ENCODE measurements at regions not wholly inside any gene's neighbourhood (a gene's known extent, or its start where the extent isn't known, plus 50 kb on each side); places are given as distances from the start of the nearest gene placed in this dataset.
"Not testable (repeated sequence)": the region's sequence is repeated elsewhere in the genome, so short reads cannot be mapped to it uniquely, and the experiment has no call there.

DNA sequence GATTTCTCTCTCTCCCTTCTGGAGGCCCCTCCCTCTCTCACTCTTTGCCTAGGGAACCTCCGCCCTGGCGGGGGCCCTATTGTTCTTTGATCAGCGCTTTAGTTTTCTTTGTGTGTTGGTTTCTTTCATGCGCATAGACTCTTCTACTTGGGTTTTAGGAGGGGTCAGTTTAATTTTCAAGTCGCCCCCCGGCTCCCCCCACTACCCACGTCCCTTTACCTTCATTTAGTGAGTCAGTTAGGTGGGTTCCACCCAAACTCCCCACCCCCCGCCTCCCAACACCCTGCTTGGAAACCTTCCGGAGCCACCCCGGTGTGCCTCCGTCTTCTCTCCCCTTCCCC is 3909.7 kb upstream of the OR11H1 start:
- Mint-ChIP-seq H3K36me3 (peaks cover 22% of the 10 kb centered on the region), H3K9me3 (peaks cover 8 to 82% (median 36%) of the 10 kb centered on the region in 7 donors)
- not testable (repeated sequence) for H3K4me1 Mint-ChIP-seq

DNA sequence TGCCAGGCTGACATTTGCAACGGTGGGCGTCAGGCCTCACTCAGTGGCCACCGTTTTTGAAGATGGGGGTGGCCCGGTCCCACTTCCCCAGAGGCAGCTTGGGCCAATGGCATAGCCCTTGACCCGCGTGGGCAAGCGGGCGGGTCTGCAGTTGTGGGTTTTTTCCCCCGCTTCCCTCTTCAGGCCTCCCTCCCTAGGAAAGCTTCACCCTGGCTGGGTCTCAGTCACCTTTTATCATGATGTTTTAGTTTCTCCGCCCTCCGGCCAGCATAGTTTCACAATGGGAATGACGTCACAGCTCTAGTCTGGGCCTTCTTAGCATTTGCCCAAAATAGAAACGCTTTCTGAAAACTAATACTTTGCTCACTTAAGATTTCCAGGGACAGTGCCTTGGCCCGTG is 3909.3 kb upstream of the OR11H1 start:
- H3K9me3 Mint-ChIP-seq = peaks cover 10 to 83% (median 36%) of the 10 kb centered on the region in 7 donors
- not testable (repeated sequence) for H3K36me3 ChIP-seq (ENCODE audit: control insufficient read depth, insufficient read depth, low read length); H3K27ac Mint-ChIP-seq; ATAC-seq (ENCODE audit: low read depth in 2 of 2); H3K4me1 ChIP-seq (ENCODE audit: control insufficient read depth, insufficient read depth, low read length, poor library complexity, severe bottlenecking); H3K27me3 ChIP-seq (ENCODE audit: control insufficient read depth, insufficient read depth, low read length); H3K27me3 Mint-ChIP-seq; H3K4me3 Mint-ChIP-seq; H3K4me3 ChIP-seq (ENCODE audit: low read depth, low read length); H3K27ac ChIP-seq (ENCODE audit: insufficient read depth, low read length, poor library complexity, severe bottlenecking); DNase-seq; H3K4me1 Mint-ChIP-seq
- H3K36me3 Mint-ChIP-seq = peaks cover 22% of the 10 kb centered on the region
- peaks cover 14 to 42% of the 10 kb centered on the region in 2 experiments for H3K9me3 ChIP-seq (ENCODE audit: control insufficient read depth in 2 of 2, low read length in 2 of 2)

More for the DNA sequence above, 3909.7 kb upstream of the OR11H1 start:
- DNase-seq; H3K4me3 Mint-ChIP-seq; H3K27ac ChIP-seq (ENCODE audit: insufficient read depth, low read length, poor library complexity, severe bottlenecking); ATAC-seq (ENCODE audit: low read depth in 2 of 2); H3K4me3 ChIP-seq (ENCODE audit: low read depth, low read length); H3K36me3 ChIP-seq (ENCODE audit: control insufficient read depth, insufficient read depth, low read length); H3K27me3 ChIP-seq (ENCODE audit: control insufficient read depth, insufficient read depth, low read length); H3K4me1 ChIP-seq (ENCODE audit: control insufficient read depth, insufficient read depth, low read length, poor library complexity, severe bottlenecking); H3K27me3 Mint-ChIP-seq; H3K27ac Mint-ChIP-seq: not testable (repeated sequence)
- H3K9me3 ChIP-seq (ENCODE audit: control insufficient read depth in 2 of 2, low read length in 2 of 2) = peaks cover 14 to 45% of the 10 kb centered on the region in 2 experiments

DNA sequence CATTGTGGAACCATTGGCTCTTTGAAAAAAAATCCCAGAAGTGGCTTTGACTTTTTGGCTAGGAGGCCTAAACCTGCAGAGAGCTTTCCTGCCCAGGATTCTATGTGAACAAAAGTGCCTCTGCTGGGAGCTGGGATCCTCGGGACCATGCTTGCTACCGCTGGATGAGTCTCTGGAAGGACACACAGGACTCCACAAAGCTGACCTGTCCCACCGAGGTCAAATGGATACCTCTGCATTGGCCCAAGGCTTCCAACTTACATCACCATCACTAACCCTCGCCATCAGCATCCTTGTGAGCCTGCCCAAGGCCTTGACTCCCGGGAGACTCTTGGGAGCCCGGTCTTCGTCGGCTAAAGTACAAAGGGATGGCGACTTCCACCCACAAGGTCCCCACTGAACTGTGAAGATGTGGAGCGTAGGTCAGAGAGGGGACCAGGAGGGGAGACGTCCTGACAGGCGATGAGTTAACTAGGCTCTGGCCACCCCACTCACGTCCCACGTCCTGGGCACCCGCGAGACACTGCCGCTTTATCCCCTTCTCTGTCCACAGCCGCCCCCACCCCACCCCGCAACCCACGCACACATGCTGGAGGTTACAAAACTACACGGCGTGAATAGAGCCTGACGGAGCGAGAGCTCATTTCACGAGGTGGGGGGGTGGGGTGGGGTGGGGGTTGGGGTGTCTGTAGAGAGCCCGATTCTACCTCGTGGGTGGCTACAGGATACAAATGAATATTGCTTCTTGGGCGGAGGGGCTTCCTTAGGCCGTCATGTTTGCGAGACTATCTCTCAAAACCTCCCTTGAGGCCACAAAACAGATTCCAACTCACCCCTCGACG is 3906.8 kb upstream of the OR11H1 start:
- H3K27ac ChIP-seq (ENCODE audit: insufficient read depth, low read length, poor library complexity, severe bottlenecking); H3K27me3 Mint-ChIP-seq; DNase-seq; H3K4me3 Mint-ChIP-seq; ATAC-seq (ENCODE audit: low read depth in 2 of 2); H3K4me1 ChIP-seq (ENCODE audit: control insufficient read depth, insufficient read depth, low read length, poor library complexity, severe bottlenecking); H3K27me3 ChIP-seq (ENCODE audit: control insufficient read depth, insufficient read depth, low read length); H3K4me1 Mint-ChIP-seq; H3K27ac Mint-ChIP-seq; H3K36me3 ChIP-seq (ENCODE audit: control insufficient read depth, insufficient read depth, low read length); H3K4me3 ChIP-seq (ENCODE audit: low read depth, low read length): not testable (repeated sequence)
- H3K9me3 ChIP-seq (ENCODE audit: control insufficient read depth in 2 of 2, low read length in 2 of 2) = peaks cover 19 to 41% of the 10 kb centered on the region in 2 experiments
- Mint-ChIP-seq H3K36me3 (peaks cover 16% of the 10 kb centered on the region), H3K9me3 (peaks cover 10 to 85% (median 34%) of the 10 kb centered on the region in 7 donors)

DNA sequence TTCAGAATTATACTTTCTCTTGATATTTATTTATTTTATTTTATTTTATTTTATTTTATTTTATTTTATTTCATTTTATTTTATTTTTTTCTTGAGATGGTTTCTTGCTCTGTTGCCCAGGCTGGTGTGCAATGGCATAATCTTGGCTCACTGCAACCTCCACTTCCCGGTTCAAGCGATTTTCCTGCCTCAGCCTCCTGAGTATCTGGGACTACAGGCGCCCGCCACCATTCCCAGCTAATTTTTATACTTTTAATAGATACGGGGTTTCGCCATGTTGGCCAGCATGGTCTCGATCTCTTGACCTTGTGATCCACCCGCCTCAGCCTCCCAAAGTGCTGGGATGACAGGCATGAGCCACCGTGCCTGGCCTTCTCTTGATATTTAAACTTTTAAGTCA is 3905.2 kb upstream of the OR11H1 start:
- not testable (repeated sequence) for H3K4me3 Mint-ChIP-seq; H3K27me3 Mint-ChIP-seq; H3K36me3 Mint-ChIP-seq; H3K27me3 ChIP-seq (ENCODE audit: control insufficient read depth, insufficient read depth, low read length); DNase-seq; H3K27ac ChIP-seq (ENCODE audit: insufficient read depth, low read length, poor library complexity, severe bottlenecking); H3K4me1 Mint-ChIP-seq; H3K27ac Mint-ChIP-seq; H3K4me3 ChIP-seq (ENCODE audit: low read depth, low read length); H3K36me3 ChIP-seq (ENCODE audit: control insufficient read depth, insufficient read depth, low read length); ATAC-seq (ENCODE audit: low read depth in 2 of 2); H3K4me1 ChIP-seq (ENCODE audit: control insufficient read depth, insufficient read depth, low read length, poor library complexity, severe bottlenecking)
- H3K9me3 Mint-ChIP-seq = peaks cover 10 to 80% (median 26%) of the 10 kb centered on the region in 7 donors
- H3K9me3 ChIP-seq (ENCODE audit: control insufficient read depth in 2 of 2, low read length in 2 of 2) = peaks cover 16 to 43% of the 10 kb centered on the region in 2 experiments

DNA sequence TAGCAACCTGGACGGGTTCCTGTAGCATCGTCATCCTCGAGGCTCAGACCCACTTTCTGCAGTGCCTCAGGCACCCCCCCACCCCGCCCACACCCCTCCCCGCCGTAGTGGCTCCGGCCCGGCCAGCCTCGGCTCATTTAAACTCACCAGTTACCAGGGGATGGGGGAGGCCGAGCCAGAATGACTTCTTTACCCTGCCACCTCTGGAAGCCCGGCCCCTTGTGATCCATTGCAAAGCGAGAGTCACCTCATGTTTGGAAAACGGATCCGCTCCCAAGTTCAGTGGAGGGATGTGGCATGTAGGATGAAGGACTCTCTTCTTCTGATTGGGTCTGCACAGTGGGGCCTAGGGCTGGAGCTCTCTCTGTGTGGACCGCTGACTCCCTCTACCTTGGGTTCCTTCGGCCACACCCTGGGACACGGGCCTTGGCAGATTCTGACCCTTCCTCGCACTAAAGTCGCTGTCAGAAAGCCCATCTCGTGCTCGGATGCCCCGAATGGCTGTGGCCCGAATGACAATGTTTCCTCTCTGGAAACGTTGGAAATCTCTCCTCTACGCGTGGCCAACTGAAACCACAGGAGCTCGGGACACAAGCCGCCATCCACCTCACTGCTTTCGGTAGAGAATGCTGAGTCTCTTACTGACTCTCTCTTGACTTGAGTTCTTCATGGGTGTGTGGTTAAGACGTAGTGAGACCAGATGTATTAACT is 3902.1 kb upstream of the OR11H1 start:
- not testable (repeated sequence) for H3K27ac ChIP-seq (ENCODE audit: insufficient read depth, low read length, poor library complexity, severe bottlenecking); H3K4me3 ChIP-seq (ENCODE audit: low read depth, low read length); H3K4me1 ChIP-seq (ENCODE audit: control insufficient read depth, insufficient read depth, low read length, poor library complexity, severe bottlenecking); H3K27me3 Mint-ChIP-seq; H3K36me3 Mint-ChIP-seq; H3K36me3 ChIP-seq (ENCODE audit: control insufficient read depth, insufficient read depth, low read length); H3K27ac Mint-ChIP-seq; ATAC-seq (ENCODE audit: low read depth in 2 of 2); H3K4me3 Mint-ChIP-seq; H3K27me3 ChIP-seq (ENCODE audit: control insufficient read depth, insufficient read depth, low read length); H3K4me1 Mint-ChIP-seq; DNase-seq
- peaks cover 11 to 65% of the 10 kb centered on the region in 2 experiments for H3K9me3 ChIP-seq (ENCODE audit: control insufficient read depth in 2 of 2, low read length in 2 of 2)
- H3K9me3 Mint-ChIP-seq = peaks cover 4 to 66% (median 22%) of the 10 kb centered on the region in 7 donors

DNA sequence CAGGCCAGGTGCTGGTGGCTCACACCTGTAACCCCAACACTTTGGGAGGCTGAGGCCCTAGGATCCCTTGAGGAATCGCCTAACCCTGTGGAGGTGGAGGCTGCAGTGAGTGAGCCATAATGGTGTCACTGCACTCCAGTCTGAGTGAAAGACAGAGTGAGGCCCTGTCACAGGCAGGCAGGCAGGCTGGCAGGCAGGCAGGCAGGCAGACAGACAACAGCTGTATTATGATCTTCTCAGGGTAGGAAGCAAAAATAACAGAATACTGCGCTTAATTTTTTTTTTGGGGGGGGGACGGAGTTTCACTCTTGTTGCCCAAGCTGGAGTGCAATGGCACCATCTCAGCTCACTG is 3901.6 kb upstream of the OR11H1 start:
- Histone ChIP-seq H3K9me3 (ENCODE audit: control insufficient read depth in 2 of 2, low read length in 2 of 2) (peaks cover 12 to 63% of the 10 kb centered on the region in 2 experiments), H3K4me1 (ENCODE audit: control insufficient read depth, insufficient read depth, low read length, poor library complexity, severe bottlenecking) (no peaks in the 10 kb centered on the region), H3K27me3 (ENCODE audit: control insufficient read depth, insufficient read depth, low read length) (no peaks in the 10 kb centered on the region), H3K36me3 (ENCODE audit: control insufficient read depth, insufficient read depth, low read length) (no peaks in the 10 kb centered on the region), H3K27ac (ENCODE audit: insufficient read depth, low read length, poor library complexity, severe bottlenecking) (no peak overlapping the region), H3K4me3 (ENCODE audit: low read depth, low read length) (no peak overlapping the region)
- Mint-ChIP-seq H3K27me3 (no peaks in the 10 kb centered on the region), H3K36me3 (peaks cover 6% of the 10 kb centered on the region), H3K4me1 (no peaks in the 10 kb centered on the region), H3K9me3 (peaks cover 4 to 65% (median 22%) of the 10 kb centered on the region in 7 donors), H3K27ac (no peak overlapping the region), H3K4me3 (no peak overlapping the region)
- ATAC-seq (ENCODE audit: low read depth in 2 of 2) (no peak), DNase-seq (no peak)

DNA sequence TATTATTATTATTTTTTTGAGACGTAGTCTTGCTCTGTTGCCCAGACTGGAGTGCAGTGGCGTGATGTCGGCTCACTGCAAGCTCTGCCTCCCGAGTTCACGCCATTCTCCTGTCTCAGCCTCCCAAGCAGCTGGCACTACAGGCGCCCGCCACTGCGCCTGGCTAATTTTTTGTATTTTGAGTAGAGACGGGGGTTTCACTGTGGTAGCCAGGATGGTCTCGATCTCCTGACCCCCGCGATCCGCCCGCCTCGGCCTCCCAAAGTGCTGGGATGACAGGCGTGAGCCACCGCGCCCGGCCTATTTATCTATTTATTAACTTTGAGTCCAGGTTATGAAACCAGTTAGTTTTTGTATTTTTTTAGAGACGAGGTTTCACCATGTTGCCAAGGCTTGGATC is 3901.0 kb upstream of the OR11H1 start:
- not testable (repeated sequence) for H3K27ac Mint-ChIP-seq; H3K27me3 ChIP-seq (ENCODE audit: control insufficient read depth, insufficient read depth, low read length); H3K4me3 ChIP-seq (ENCODE audit: low read depth, low read length); DNase-seq; ATAC-seq (ENCODE audit: low read depth in 2 of 2); H3K4me1 Mint-ChIP-seq; H3K36me3 ChIP-seq (ENCODE audit: control insufficient read depth, insufficient read depth, low read length); H3K36me3 Mint-ChIP-seq; H3K4me1 ChIP-seq (ENCODE audit: control insufficient read depth, insufficient read depth, low read length, poor library complexity, severe bottlenecking); H3K4me3 Mint-ChIP-seq; H3K27me3 Mint-ChIP-seq; H3K27ac ChIP-seq (ENCODE audit: insufficient read depth, low read length, poor library complexity, severe bottlenecking)
- peaks cover 4 to 60% (median 22%) of the 10 kb centered on the region in 7 donors for H3K9me3 Mint-ChIP-seq
- H3K9me3 ChIP-seq (ENCODE audit: control insufficient read depth in 2 of 2, low read length in 2 of 2) = peaks cover 12 to 58% of the 10 kb centered on the region in 2 experiments

DNA sequence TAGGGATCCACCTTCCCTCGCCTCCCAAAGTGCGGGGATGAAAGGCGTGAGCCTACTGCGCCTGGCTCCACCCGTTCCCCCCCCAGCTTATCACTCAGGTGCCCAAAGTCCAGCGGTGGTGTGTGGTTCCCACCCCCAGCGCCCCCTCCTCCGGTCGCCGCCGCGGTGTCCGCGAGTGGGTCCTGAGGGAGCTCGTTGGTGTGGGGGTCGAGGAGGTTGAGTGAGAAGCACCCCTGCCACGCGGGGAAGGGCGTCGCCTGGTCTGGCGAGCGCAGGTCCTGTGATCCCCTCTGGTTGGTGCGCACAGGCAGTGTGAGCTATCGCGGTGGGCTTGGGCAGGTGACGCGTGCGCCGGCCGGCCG is 3900.6 kb upstream of the OR11H1 start:
- Mint-ChIP-seq H3K36me3 (peaks cover 6% of the 10 kb centered on the region), H3K9me3 (peaks cover 4 to 58% (median 20%) of the 10 kb centered on the region in 7 donors), H3K27me3 (no peaks in the 10 kb centered on the region), H3K4me3 (no peak overlapping the region), H3K27ac (no peak overlapping the region), H3K4me1 (no peaks in the 10 kb centered on the region)
- no peaks in the 10 kb centered on the region for H3K36me3 ChIP-seq (ENCODE audit: control insufficient read depth, insufficient read depth, low read length)
- ATAC-seq (ENCODE audit: low read depth in 2 of 2) (no peak), DNase-seq (no peak)
- peaks cover 12 to 58% of the 10 kb centered on the region in 2 experiments for H3K9me3 ChIP-seq (ENCODE audit: control insufficient read depth in 2 of 2, low read length in 2 of 2)
- H3K27me3 ChIP-seq (ENCODE audit: control insufficient read depth, insufficient read depth, low read length) = no peaks in the 10 kb centered on the region
- no peak overlapping the region for H3K4me3 ChIP-seq (ENCODE audit: low read depth, low read length)
- H3K27ac ChIP-seq (ENCODE audit: insufficient read depth, low read length, poor library complexity, severe bottlenecking) = no peak overlapping the region
- no peaks in the 10 kb centered on the region for H3K4me1 ChIP-seq (ENCODE audit: control insufficient read depth, insufficient read depth, low read length, poor library complexity, severe bottlenecking)
